Adrenal gland (tissue), 9 donors: ENCODE measurements at regions not wholly inside any gene's neighbourhood (a gene's known extent, or its start where the extent isn't known, plus 50 kb on each side); places are given as distances from the start of the nearest gene placed in this dataset.

ENCODE experiments used
- DNase-seq, 7 donors: peaks; one replicate each; pipeline ENCODE4 v3.0.0-alpha.2; 2019 to 2020
- H3K27ac ChIP-seq, 5 donors: fragments of 200-600 bp; sonication (generic) in 4 of 5; 1 replicate in 3 of 5; 2 replicates in 2 of 5; pipeline versions ENCODE4 v1.5.1 to v1.8.0; 2016 to 2020; ENCODE audit warnings: mild to moderate bottlenecking in 1 of 5
- H3K27me3 ChIP-seq: fragments of 200-600 bp; 2 replicates; pipeline ENCODE4 v1.8.0; 2021
- H3K36me3 ChIP-seq, 2 donors: fragments of 200-600 bp; replicated peaks in 1 of 2; 1 replicate in 1 of 2; 2 replicates in 1 of 2; pipeline versions ENCODE4 v1.5.1 to v1.8.0; 2018 to 2022
- H3K4me1 ChIP-seq, 2 donors: fragments of 200-600 bp; replicated peaks in 1 of 2; 1 replicate in 1 of 2; 2 replicates in 1 of 2; pipeline versions ENCODE4 v1.5.1 to v1.8.0; 2018 to 2021
- H3K4me3 ChIP-seq, 4 donors: fragments of 200-600 bp; sonication (generic) in 3 of 4; one replicate each; pipeline ENCODE4 v1.5.1; 2016 to 2018
- H3K9me3 ChIP-seq, 3 donors: fragments of 200-600 bp; sonication (generic) in 1 of 3; replicated peaks in 1 of 3; 1 replicate in 2 of 3; 2 replicates in 1 of 3; pipeline versions ENCODE4 v1.5.1 to v1.8.0; 2016 to 2021
- POLR2A ChIP-seq, 2 donors: fragments of 450-650 bp; IDR thresholded peaks; one replicate each; pipeline ENCODE4 v1.6.1; 2017; ENCODE audit warnings: antibody characterized with exemption in 2 of 2, mild to moderate bottlenecking in 2 of 2, moderate library complexity in 1 of 2
- WGBS, 4 donors: extraction: QIAGEN DNeasy Blood & Tissue Kit in 2 of 4; methylation state at CpG; one replicate each; pipeline versions ENCODE4 v1.1.5 to v1.1.7; 2013 to 2017; 5-methylcytosine and 5-hydroxymethylcytosine counted together
- intact Hi-C, 2 donors: fragments of 100-400 bp; cut with DNase I; formaldehyde crosslinking; loops; one replicate each; pipeline versions ENCODE4 v1.14.1 to v1.15.0; 2022 to 2023
- TF ChIP-seq, protein P1 (sequence below), 6 experiments: fragments of 450-650 bp in 4 of 6; fragments of 200-600 bp in 2 of 6; sonication (generic) in 1 of 6; IDR thresholded peaks; 1 replicate in 5 of 6; 2 replicates in 1 of 6; pipeline versions ENCODE4 v1.5.1 to v1.8.0; 2016 to 2021; ENCODE audit warnings: antibody characterized with exemption in 6 of 6, mild to moderate bottlenecking in 2 of 6, moderate library complexity in 1 of 6
- donor health status: healthy with polysubstance abuse.
- donor health status: Bipolar disorder and iron deficiency.
- donor health status: DM: yes; HTN: yes; CAD: no.
- donor health status: DM: no; HTN: no; CAD: no.
- donor health status: DM: no; HTN: no; CAD: no.

GRCh38 chr11:42502151-42502550, 809.6 kb upstream of the API5 start:
- WGBS, 4 donors: 0 to 16% (median 13%) methylated on average over 1 of the region's 1 CpG
- DNase-seq: no peak
- H3K36me3 ChIP-seq: no peaks in the 10 kb centered on the region
- H3K4me3 ChIP-seq: no peak overlapping the region
- no peak overlapping the region for H3K27ac ChIP-seq
- H3K9me3 ChIP-seq: no peaks in the 10 kb centered on the region
- H3K4me1 ChIP-seq: no peaks in the 10 kb centered on the region
- no peaks in the 10 kb centered on the region for H3K27me3 ChIP-seq
- intact Hi-C loops: no loop called here
- no peak for TF ChIP-seq POLR2A (IDR thresholded peaks at IDR 0.05)
- TF ChIP-seq, protein P1, sequence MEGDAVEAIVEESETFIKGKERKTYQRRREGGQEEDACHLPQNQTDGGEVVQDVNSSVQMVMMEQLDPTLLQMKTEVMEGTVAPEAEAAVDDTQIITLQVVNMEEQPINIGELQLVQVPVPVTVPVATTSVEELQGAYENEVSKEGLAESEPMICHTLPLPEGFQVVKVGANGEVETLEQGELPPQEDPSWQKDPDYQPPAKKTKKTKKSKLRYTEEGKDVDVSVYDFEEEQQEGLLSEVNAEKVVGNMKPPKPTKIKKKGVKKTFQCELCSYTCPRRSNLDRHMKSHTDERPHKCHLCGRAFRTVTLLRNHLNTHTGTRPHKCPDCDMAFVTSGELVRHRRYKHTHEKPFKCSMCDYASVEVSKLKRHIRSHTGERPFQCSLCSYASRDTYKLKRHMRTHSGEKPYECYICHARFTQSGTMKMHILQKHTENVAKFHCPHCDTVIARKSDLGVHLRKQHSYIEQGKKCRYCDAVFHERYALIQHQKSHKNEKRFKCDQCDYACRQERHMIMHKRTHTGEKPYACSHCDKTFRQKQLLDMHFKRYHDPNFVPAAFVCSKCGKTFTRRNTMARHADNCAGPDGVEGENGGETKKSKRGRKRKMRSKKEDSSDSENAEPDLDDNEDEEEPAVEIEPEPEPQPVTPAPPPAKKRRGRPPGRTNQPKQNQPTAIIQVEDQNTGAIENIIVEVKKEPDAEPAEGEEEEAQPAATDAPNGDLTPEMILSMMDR (IDR thresholded peaks at IDR 0.05): no peak

DNA sequence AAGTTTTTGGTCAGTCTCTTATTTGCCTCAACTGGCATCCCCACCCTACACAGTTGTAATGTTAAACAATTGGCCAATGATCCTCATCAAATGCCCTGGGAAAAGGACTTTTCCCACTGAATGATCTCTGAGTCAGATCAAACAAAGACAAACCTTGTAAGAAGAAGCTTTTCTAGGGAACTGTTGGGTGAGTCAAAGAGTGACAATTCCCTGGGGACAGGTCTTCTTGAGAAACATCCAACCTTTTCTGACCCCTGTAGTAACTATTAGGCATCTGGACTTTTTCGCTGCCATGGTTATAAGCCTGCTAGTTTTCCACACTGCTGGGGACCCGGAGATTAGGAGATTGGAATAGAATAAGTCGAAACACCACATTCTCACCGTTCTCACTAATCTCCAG, 789.8 kb upstream of the API5 start:
- 86 to 89% (median 86%) methylated on average over 4 of the region's 4 CpGs for WGBS, 4 donors
- Histone ChIP-seq H3K9me3 (no peaks in the 10 kb centered on the region), H3K27ac (no peak overlapping the region), H3K36me3 (no peaks in the 10 kb centered on the region), H3K4me3 (no peak overlapping the region), H3K4me1 (peaks cover 0 to 5% of the 10 kb centered on the region in 2 donors), H3K27me3 (no peaks in the 10 kb centered on the region)
- intact Hi-C loops: loop anchor here (10.0 kb wide), 1 partner anchor 1057 kb away; no protein-coding TSS in a partner anchor
- no peak for DNase-seq
- TF ChIP-seq, protein P1 (IDR thresholded peaks at IDR 0.05): no peak
- TF ChIP-seq POLR2A (IDR thresholded peaks at IDR 0.05): no peak

- intact Hi-C loops: loop anchor here (10.0 kb wide), 1 partner anchor 1060 kb away; no protein-coding TSS in a partner anchor
- H3K9me3 ChIP-seq: no peaks in the 10 kb centered on the region
- no peak overlapping the region for H3K4me3 ChIP-seq
- 3 to 7% (median 4%) methylated on average over 7 of the region's 7 CpGs for WGBS, 4 donors
- H3K27me3 ChIP-seq: no peaks in the 10 kb centered on the region
- peak overlapping the region in 1 of 5 donors; percentile 13 for H3K27ac ChIP-seq
- TF ChIP-seq, protein P1 (IDR thresholded peaks at IDR 0.05): peak; percentile 59 to 88 (median 78)
- no peak for TF ChIP-seq POLR2A (IDR thresholded peaks at IDR 0.05)
- no peaks in the 10 kb centered on the region for H3K36me3 ChIP-seq
- H3K4me1 ChIP-seq: peaks cover 0 to 12% of the 10 kb centered on the region in 2 donors
- DNase-seq: peak; percentile 54 to 78 (median 69)
Observed at GRCh38 chr11:42524534-42525227, 787.1 kb upstream of the API5 start.

DNA sequence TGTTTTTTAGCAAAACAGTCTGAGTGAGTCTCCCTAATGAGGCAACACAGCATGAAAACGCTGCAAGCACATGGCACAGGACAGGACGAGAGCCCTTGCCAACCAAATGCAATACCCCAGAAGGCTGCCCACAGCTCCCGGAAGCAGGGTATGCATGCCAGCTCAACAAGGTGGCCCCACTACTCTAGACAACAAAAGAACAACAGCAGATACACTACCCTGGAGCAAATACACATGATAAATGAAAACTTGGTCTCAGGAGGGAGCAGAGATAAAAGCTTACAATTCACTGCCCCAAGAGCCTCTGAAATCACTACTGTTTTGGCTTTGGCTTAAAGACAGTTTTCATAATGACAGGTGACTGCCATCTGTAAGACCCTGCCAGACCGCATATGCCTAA, 785.4 kb upstream of the API5 start:
- 67 to 79% (median 68%) methylated on average over 4 of the region's 4 CpGs for WGBS, 4 donors
- H3K36me3 ChIP-seq: no peaks in the 10 kb centered on the region
- no peaks in the 10 kb centered on the region for H3K9me3 ChIP-seq
- intact Hi-C loops: loop anchor here (10.0 kb wide), 1 partner anchor 1062 kb away; no protein-coding TSS in a partner anchor
- no peak for TF ChIP-seq POLR2A (IDR thresholded peaks at IDR 0.05)
- TF ChIP-seq, protein P1 (IDR thresholded peaks at IDR 0.05): no peak
- H3K27ac ChIP-seq: no peak overlapping the region
- DNase-seq: no peak
- no peak overlapping the region for H3K4me3 ChIP-seq
- H3K27me3 ChIP-seq: no peaks in the 10 kb centered on the region
- H3K4me1 ChIP-seq: peaks cover 0 to 12% of the 10 kb centered on the region in 2 donors
